ENCODE measurements at regions not wholly inside any gene's neighbourhood (a gene's known extent, or its start where the extent isn't known, plus 50 kb on each side); places are given as distances from the start of the nearest gene placed in this dataset.

GRCh38 chr3:73791356-73791755, 166.6 kb upstream of the PDZRN3 start:
- TF ChIP-seq, protein P1, sequence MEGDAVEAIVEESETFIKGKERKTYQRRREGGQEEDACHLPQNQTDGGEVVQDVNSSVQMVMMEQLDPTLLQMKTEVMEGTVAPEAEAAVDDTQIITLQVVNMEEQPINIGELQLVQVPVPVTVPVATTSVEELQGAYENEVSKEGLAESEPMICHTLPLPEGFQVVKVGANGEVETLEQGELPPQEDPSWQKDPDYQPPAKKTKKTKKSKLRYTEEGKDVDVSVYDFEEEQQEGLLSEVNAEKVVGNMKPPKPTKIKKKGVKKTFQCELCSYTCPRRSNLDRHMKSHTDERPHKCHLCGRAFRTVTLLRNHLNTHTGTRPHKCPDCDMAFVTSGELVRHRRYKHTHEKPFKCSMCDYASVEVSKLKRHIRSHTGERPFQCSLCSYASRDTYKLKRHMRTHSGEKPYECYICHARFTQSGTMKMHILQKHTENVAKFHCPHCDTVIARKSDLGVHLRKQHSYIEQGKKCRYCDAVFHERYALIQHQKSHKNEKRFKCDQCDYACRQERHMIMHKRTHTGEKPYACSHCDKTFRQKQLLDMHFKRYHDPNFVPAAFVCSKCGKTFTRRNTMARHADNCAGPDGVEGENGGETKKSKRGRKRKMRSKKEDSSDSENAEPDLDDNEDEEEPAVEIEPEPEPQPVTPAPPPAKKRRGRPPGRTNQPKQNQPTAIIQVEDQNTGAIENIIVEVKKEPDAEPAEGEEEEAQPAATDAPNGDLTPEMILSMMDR (conservative IDR thresholded peaks at IDR 0.05), result no peak
- TF ChIP-seq ZFX (IDR thresholded peaks at IDR 0.05), result no peak

All from C4-2B (cell line).